ENCODE measurements at regions not wholly inside any gene's neighbourhood (a gene's known extent, or its start where the extent isn't known, plus 50 kb on each side); places are given as distances from the start of the nearest gene placed in this dataset.

- TF ChIP-seq POLR2A (IDR thresholded peaks at IDR 0.05) (no peak), CTCF (IDR thresholded peaks at IDR 0.05) (no peak)
Measured at GRCh38 chr2:208935531-208935930, 488.3 kb upstream of the MAP2 start.
